HG03025 (cell line): ENCODE measurements at regions not wholly inside any gene's neighbourhood (a gene's known extent, or its start where the extent isn't known, plus 50 kb on each side); places are given as distances from the start of the nearest gene placed in this dataset.

Experiments used
- ATAC-seq: cut with Tn5 transposase; IDR thresholded peaks from one replicate; pipeline ENCODE4 v1.9.1; 2021; ENCODE audit warnings: mild to moderate bottlenecking, moderate library complexity; ENCODE audit not compliant: unreplicated experiment, low FRiP score

DNA sequence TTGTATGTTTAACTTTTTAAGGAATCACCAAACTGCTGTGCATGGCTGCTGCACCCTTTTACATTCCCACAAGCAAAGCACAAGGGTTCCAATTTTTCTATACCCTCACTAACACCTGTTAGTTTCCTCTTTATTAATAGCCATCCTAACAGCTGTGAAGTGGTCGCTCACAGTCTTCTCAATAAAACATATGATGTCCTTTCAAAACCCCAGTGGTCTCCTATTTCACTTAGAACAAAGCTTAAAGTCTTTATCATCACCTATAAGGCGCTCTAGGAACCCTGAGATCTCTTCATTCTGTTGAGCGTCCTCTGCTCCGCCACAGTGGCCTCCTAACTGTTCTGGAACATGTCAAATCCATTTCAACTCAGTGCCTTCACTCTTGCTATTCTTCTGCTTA lies 400.5 kb downstream of the KLF12 start:
- ATAC-seq: no peak

DNA sequence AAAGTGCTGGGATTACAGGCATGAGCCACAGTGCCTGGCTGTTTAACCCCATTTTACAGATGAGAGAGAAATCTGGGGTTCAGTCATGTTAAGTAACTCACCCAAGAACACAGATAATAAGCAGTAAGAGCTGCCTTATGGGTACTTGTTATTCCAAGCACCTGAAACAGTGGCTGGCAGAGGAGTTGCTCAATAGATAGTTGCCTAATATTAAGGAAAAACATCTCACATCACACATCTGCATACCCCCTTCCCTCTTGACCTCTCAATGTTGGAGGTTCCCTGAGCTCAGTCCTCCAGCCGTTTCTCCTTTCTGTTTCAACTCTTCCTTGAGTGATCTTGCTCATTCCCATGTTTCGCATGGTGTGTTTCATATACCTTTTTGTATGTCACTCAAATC lies 401.9 kb downstream of the KLF12 start:
- no peak for ATAC-seq

DNA sequence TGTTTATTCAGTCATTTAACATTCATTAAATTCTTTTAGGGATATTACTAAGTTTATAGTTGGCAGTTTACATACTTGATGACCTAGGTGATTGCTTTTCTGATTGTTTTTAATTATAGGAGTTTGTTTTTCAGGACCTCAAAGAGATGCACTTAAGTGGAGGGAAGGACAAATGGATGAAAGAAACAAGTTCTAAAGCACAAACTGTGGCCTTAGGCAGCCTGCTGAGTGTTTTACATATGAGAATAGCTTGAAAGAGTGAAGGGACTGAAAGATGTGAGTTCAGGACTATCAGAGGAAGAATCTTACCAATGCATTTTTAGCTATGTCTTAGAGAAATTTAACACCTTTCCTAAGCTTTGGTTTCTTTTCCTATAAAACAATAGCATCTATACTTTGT lies 402.6 kb downstream of the KLF12 start:
- ATAC-seq: no peak

DNA sequence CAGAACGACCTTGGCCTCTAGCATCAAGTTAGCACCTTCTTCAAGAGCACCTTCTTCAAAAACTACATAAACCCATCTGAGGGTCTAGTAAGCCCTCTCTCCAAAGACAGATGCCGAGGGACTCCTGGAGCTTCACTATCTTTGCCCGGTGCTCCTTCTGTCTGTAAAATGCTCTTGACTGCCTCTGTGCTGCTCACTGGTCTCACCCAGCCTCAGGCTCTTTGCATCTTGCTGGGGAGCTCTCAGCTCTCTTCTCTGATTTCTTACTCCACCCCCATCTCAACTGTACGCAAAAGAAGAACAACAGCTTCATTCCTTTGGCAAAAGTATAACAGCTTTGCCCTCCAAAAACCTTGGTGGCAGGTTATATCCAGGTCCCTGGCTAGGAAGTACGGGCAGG lies 404.2 kb downstream of the KLF12 start:
- ATAC-seq: no peak

DNA sequence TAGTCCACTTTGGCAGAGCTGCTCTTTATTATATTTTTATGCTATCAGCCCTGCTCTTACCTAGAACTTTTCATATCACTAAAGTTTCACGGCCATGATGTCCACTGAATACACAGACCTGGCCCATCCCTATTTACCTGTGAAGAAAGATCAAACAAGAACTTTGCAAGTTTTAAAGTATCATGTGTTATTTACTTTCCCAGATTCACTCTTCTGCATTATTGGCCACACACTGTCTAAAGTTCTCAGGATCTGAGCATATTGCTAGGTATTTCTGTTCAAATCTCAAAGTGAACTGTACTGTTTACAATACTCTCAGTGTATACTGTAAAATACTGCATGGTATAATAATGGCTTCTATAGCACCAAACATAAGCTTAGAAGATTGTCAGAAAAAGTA lies 405.2 kb downstream of the KLF12 start:
- no peak for ATAC-seq

DNA sequence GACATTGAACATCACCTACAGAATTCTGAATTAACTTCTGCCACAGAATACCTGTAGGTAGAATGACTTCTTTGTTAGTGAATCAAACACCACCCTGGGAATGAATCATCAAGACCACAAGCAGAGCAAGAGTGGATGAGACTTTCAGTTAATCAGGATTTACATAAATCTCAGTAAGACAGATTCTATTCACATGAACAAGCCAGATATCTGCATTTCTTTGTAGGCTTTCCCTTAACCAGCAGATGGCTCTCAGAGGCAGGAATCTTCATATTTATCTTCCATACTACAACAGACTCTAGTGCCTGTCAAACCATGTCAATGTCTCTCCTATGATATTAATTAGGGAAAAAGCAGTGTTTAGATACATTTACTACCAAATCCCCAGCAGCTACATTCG lies 412.1 kb downstream of the KLF12 start:
- peak; percentile 66 for ATAC-seq

DNA sequence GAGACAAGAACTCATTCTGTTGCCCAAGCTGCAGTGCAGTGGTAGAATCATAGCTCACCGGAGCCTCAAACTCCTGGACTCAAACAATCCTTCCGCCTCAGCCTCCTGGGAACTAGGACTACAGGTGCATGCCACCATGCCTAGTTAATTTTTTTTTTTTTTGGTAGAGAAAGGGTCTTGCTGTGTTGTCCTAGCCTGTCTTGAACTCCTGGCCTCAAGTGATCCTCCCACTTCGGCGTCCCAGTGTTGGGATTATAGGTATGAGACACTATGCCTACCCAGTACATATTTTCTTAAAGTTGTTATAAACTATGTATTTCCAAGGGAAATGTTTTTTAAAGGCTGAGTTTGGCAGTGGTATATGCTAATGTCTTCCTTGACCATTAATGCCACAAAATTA lies 412.6 kb downstream of the KLF12 start:
- no peak for ATAC-seq

DNA sequence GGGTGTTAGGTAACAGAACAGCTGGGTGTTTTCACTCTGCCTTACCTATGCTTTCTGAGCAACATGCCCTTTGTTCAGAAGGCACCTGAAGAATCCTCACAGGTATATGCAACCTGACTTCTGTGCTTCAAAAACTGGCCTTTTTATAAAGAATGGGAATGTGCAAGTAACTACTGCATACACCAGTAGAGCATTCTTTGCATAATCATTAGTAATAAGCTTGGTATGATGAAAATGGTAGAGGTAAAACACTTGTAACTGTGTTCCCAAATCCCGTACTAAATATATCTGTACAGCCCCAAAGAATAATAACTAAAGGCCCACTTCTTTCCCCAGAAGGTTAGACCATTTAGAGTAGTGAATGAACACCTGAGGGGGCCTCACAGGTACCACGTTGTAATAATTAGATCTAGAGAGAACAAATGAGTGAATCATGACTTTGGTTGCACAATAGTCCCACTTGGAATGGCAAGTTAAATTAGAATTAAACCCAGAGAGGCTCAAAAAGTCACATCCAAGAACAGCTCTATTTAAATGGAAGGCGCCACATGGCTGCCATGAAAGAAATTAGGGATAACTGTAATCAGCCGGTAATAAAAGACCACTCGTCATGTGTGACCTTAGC lies 413.9 kb downstream of the KLF12 start:
- no peak for ATAC-seq

DNA sequence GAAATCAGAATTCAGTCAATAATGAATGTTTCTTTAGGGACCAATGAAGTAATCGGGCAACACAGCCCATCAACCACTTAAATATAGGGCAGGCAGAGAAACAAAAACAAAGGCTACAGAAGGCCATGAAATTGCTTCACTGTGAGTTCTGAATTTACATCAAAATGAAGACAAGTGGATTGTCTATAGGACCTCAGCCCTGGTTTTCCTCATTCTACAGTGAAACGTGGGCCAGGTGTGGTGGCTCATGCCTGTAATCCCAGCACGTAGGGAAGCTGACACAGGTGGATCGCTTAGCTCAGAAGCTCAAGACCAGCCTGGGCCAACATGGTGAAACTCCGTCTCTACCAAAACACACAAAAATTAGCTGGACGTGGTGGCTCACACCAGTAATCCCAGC lies 416.0 kb downstream of the KLF12 start:
- no peak for ATAC-seq

DNA sequence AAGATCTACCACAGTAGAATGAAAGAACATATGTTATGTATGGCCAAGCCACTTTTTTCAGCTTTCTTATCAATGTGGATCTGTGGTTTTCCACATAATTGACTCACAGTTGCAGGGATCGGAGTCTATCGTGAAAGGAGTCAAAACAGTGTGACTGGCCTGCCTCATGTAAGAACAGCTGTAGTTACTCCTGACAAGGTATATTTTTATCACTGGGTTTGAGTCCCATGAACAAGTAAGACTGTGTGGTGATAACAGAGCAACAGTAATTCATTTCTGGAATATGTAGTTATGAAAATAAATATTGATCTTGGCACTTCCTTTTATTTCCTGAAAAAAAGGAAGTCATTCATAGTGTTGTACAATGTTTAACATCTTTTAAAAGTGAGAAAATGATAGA lies 416.6 kb downstream of the KLF12 start:
- no peak for ATAC-seq

DNA sequence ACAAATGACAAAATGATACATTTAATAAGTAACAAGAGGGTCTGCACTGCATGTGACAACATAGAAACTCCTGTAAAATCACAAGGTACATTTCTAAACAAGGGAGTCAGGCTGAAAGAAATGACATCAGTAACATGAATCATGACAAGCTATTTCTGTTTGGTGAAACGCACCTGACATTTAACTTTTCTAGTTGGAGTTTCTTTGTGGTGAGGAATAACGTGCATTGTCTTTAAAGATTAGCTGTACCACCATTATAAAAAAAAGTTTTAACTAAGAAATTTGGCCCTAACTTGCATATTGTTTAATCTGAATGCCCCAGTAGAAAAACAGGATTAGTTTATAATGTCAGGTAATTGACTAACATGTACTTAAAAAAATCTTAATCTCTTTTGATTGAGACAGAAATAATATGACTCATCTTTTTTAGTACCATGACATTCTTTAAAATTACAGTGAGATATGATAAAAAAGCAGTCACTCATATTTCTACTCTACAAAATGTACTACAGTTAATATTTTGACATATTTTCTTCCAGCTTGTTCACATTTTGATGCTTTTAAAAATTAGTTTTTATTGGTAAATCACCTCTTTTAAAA lies 418.2 kb downstream of the KLF12 start:
- peak; percentile 34 for ATAC-seq

DNA sequence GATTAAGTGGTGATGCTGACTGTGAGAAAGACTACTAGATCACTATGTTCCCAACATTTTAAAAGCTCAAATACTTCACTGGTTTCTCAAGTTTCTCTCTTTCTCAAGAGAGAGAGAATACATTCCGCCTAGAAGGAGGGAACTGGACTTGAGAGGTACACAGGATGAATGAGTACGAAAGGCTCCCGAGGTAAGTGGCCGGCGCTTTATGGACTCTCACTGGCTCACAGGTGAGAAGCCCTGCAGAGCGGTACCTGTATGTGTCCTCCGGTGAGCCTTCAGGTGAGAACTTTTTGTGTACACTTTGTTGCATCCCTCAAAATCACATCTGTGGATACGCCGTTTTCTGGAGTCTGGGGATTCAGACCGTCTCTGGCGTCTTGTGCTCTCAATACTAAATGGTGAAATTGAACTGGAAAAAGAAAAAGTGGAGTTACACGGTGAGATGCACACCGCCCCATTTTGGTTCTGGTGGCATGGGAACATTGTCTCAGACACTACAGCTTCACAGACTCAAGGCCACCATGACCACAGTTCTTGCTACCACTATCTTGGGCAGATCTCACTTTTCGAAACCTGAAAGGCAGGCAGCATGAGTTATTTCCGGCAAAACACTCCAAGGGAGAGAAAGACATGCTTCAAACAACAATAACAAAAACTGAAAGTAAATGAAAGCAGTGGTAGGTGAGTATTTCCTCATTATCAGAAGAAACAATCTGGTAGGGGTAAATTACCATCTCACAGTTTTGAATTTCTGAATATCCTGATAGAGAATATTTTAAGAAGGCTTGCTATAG lies 418.9 kb downstream of the KLF12 start:
- ATAC-seq: peak; percentile 68

DNA sequence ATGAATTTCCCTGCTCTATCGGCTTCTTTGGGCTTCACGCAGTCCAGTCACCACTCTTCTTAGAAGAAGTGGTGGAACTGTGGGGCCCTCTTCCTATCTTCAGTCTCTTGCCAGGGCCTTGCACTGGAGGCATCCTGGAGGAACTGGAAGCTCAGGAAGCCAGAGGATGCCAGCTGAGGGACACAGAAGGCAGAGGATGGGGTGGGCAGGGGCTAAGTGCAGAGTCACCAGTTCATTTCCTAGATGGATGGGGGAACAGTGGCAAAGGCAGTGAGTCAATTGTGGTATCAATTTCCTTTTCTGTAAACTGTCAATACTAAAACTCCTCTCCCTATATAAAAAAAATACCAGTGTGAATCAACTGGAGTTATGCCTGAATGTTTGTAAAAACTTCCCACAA lies 419.7 kb downstream of the KLF12 start:
- ATAC-seq: no peak

DNA sequence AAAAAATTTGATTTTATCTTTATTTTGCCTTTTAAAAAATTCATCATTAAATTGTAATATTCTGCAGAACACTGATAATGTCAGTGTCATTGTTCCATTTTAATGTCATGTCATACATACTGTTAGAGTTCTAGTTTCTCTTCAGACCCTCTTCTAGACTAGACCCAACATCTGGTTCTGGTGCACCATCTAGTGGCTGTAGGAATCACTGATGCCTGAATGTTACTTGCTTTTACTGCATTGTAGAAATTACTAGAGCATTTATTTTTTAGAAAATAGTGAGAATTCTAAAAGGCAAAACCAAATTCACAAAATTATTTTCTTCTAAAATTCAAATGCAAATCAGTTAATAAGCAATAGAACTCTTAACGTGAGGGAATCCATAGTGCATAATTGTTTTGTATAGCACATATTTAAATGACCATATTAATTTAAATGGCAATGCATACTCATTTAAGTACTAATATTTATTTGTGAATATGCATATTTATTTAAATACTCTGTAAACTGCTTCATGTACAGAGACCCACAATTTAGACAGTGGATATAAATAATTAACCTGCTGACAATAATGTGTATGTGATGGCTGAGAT lies 425.7 kb downstream of the KLF12 start:
- ATAC-seq: no peak

DNA sequence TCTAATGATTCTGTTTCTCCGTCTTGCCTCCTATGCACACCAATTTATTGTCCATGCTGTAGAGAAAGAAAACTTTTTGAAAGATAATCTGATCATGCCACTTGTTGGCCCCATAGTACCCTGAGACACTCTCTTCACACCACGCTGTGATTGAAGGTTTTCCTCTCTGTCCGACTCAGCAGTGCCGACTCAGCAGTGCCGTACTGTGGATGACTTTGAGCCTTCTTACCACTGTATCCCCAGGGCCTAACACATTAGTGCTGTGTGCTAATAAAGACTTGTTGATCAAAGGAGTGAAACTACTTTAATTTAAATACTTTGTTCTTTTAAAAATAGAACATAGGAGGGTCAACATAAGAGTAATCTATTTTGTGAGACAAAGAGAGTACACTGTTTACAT lies 429.6 kb downstream of the KLF12 start:
- ATAC-seq: no peak

DNA sequence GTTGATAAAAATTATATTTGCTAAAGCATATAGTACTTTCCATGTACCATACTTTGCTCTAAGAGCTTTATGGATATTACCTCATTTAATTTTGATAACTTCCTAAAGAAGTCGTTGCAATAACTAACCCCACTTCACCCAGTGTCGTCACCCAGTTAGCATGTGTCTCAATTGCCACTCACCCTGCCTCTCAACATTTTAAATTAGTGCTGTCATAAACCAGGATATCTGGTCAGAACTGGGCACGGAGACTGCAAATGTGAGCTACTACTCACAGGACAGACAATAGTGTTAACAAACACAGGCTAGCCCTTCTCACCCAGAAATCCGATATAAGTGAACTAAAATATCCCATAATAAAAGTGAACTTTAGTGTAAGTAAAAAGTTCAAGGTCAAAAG lies 430.6 kb downstream of the KLF12 start:
- ATAC-seq: no peak

DNA sequence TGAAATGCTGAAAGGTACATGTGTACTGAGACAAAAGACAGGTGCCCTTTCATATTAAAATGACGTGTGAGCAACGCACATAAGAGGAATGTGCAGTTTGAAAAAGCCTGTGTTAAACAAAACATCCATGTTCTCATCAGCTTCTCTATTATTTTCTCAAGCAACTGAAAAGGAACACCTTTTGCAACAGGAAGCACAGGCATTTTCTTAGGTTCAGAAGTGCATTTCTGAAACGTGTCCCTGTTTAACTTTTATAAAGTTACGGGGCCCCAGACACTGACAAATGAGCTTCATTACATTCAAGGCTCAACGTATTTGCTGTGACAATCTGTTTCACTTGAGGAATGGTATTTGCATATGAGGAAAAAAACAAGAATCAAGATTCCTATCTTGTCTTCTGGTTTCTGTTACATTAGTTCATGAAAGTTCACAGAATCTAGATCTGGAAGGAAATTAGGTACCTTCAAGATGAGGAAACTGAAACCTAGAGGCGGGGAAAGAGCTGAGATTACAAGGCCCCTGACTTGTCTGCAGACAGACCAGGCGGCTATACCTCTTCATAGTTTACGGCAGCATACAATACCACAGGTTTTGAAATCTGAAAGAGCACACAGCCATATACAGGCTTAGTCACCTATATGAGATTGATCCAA lies 431.7 kb downstream of the KLF12 start:
- peak; percentile 60 for ATAC-seq

DNA sequence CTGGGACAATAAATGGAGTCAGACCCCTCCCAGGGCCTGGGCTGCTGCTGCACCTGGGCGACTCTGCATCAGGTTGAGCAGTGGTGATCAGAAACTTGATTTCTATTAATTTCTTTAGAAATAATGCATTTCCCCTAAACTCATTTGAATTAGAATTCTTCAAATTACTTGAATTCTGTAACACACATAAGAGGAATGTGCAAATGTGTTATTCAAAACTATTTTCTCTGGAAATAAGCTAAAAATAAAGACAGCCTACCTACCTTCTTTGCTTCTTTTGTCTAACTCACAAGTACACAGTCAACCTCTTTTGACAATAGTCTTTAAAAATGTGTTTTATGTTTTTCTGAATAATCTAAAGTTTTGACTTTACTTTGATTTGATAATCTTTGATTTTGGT lies 433.0 kb downstream of the KLF12 start:
- no peak for ATAC-seq

DNA sequence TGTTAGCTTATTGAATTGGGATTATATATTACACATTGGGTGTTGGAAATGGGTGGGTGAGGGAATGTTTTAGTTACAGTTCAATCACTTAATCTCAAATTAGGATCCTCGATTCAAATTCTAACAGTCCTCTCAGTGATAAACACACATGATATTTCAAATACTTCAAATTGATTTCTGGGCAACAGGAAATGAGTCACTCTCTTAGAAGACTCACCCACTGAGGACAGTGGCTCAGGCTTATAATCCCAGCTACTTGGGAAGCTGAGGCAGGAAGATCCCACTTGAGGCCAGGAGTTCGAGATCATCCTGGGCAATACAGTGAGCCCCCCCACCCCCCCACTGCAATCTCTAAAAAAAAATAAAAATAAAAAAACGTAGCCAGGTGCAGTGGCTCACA lies 435.3 kb downstream of the KLF12 start:
- no peak for ATAC-seq

DNA sequence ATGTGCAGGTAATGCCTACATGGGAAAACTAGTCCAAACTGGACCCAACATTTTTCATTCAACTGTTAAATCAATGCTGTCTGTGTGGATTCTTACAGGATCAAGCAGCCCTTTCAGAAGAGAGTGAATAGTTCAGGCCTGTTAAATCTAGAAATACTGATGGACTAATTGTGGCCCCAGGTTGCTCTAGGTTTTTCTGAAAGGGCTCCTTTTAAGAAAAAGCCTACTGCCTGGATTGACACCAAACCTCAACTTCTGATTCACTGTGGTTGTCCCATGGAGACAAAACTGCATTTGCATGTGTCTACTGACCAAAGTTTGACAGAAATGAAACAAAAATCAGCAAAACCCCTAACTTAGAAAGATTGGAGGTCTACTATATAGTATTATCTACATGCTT lies 437.0 kb downstream of the KLF12 start:
- ATAC-seq: no peak

DNA sequence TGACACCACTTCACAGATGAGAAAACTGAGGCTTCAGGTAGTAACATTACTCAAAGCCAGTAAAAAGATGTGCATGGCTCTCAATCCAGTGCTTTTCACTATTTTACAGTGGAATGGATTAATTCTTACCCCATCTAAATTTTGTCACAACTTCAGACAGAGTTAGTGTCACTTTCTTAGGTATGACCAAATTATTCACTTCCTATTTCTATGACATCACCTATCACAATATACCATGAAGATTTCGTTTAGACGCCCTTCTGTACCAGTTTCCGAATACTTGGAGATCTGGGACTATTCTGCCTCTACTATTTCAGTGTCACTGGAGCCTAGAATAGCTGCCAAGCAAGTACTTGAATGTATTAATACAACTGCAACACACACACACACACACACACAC lies 437.5 kb downstream of the KLF12 start:
- no peak for ATAC-seq
